Muscle layer of duodenum (tissue), 2 donors: ENCODE measurements at regions not wholly inside any gene's neighbourhood (a gene's known extent, or its start where the extent isn't known, plus 50 kb on each side); places are given as distances from the start of the nearest gene placed in this dataset.
"Not testable (repeated sequence)": the region's sequence is repeated elsewhere in the genome, so short reads cannot be mapped to it uniquely, and the experiment has no call there.

Experiments used
- H3K27ac ChIP-seq: one replicate; pipeline ENCODE4 v1.7.0; 2013; ENCODE audit warnings: mild to moderate bottlenecking, low read length
- H3K27me3 ChIP-seq: one replicate; pipeline ENCODE4 v1.7.0; 2013; ENCODE audit warnings: low read depth, mild to moderate bottlenecking, control low read depth, low read length
- H3K36me3 ChIP-seq, 2 donors: one replicate each; pipeline ENCODE4 v1.7.0; 2013; ENCODE audit warnings: low read length in 2 of 2, control low read depth in 1 of 2, mild to moderate bottlenecking in 1 of 2; ENCODE audit not compliant: insufficient read depth in 2 of 2, control insufficient read depth in 1 of 2
- H3K4me1 ChIP-seq, 2 donors: one replicate each; pipeline ENCODE4 v1.7.0; 2013; ENCODE audit warnings: low read length in 2 of 2, mild to moderate bottlenecking in 2 of 2, control low read depth in 1 of 2, moderate library complexity in 1 of 2; ENCODE audit not compliant: insufficient read depth in 2 of 2, control insufficient read depth in 1 of 2
- H3K4me3 ChIP-seq, 2 donors: one replicate each; pipeline ENCODE4 v1.7.0; 2013; ENCODE audit warnings: low read length in 2 of 2, low read depth in 1 of 2, mild to moderate bottlenecking in 1 of 2
- H3K9me3 ChIP-seq, 2 donors: one replicate each; pipeline ENCODE4 v1.7.0; 2013; ENCODE audit warnings: low read length in 2 of 2, control low read depth in 1 of 2, mild to moderate bottlenecking in 1 of 2; ENCODE audit not compliant: control insufficient read depth in 1 of 2
- donor health status: healthy.

GRCh38 chr5:125483609-125484008 lies 737.2 kb upstream of the ZNF608 start:
- Histone ChIP-seq H3K27ac (no peak overlapping the region), H3K9me3 (no peaks in the 10 kb centered on the region), H3K36me3 (no peaks in the 10 kb centered on the region), H3K4me1 (peaks cover 9 to 34% of the 10 kb centered on the region in 2 donors), H3K4me3 (no peak overlapping the region), H3K27me3 (no peaks in the 10 kb centered on the region)

GRCh38 chr5:125484272-125484741 lies 737.9 kb upstream of the ZNF608 start:
- Histone ChIP-seq H3K27ac (peak overlapping the region; percentile 70), H3K27me3 (no peaks in the 10 kb centered on the region), H3K36me3 (no peaks in the 10 kb centered on the region), H3K4me3 (peak overlapping the region in 1 of 2 donors; percentile 36), H3K9me3 (no peaks in the 10 kb centered on the region), H3K4me1 (peaks cover 9 to 34% of the 10 kb centered on the region in 2 donors)

DNA sequence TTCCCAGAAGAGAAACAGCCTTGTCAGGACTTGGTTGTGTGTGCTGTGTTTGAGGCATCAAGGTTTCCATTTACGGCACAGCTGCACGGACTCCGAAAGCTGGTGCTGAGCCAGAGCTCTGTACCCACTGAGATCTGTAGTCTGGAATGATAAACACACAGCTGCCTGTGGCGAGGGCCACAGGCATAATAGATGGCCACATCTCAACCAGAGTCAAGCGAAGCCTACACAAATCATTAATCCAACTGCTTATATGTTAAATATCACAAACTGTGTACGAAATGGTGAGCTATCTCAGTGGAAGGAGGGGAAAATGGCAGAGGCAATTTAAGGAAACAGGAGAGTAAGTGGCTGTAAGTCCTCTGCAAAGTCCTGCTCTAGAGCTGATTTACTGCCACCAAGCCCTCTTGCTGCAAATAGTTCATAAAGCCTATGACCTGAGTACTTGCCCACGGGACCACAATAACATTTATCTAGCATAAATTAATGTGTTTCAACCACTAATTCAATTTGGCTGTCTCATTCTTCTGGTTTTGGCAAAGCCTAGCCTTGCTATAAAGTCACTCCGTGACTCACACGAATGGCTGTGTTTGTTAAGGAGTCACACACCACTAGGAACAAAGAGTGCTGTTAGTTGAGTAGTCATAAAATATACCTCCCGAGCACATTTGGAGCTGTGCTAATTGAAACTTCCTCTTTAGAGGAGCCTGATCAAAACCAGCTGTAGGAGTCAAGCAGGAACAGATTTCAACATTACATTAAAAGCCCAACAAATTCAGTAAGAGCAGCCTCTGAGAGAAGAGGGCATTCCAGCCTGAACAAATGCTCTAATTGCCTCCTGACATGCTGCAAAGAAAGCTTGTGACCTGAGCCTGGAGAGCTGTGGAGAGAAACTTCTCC lies 738.6 kb upstream of the ZNF608 start:
- Histone ChIP-seq H3K4me1 (peaks cover 9 to 34% of the 10 kb centered on the region in 2 donors), H3K36me3 (no peaks in the 10 kb centered on the region), H3K27me3 (no peaks in the 10 kb centered on the region), H3K27ac (peak overlapping the region; percentile 92), H3K4me3 (peak overlapping the region; percentile 18 to 36), H3K9me3 (no peaks in the 10 kb centered on the region)

DNA sequence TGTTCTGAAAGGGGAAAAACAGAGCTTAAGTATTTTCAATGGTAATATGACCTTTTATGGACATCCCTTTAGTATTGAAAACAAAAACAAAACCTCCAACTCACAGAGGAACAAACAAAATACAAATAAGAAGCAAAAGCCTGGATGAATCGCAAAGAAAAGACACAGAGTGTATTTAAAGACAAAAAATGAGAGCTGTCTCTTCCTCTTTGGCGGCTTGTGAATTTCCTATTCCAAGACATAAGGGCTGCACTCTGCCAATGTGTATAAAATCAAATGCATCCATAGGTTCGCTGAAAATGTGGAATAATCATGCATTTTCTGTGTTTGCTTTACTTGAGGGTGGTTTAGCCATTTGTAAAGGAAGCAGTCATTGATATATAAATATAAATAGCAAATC lies 739.3 kb upstream of the ZNF608 start:
- H3K27ac ChIP-seq, result peak overlapping the region; percentile 92
- no peaks in the 10 kb centered on the region for H3K9me3 ChIP-seq
- peak overlapping the region in 1 of 2 donors; percentile 12 for H3K4me3 ChIP-seq
- H3K36me3 ChIP-seq, result no peaks in the 10 kb centered on the region
- H3K27me3 ChIP-seq, result no peaks in the 10 kb centered on the region
- peaks cover 9 to 34% of the 10 kb centered on the region in 2 donors for H3K4me1 ChIP-seq

DNA sequence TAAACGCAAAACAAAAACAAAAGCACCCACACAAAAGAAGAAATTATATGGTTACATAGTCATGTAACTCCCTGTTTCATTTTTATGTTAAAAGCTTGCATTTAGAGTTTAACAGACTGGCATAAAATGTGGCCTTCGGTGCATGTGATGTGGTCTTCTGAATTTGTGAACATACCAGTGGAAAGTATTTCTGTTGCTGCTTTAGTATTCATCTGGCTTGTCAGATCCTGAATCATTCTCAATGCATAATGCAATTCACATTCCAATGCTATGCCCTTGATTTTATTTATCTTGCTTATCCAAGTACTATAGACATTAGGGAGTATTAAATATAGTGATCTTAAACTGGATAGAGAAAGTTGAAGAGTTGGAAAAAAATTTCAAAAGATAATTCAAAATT lies 740.2 kb upstream of the ZNF608 start:
- no peaks in the 10 kb centered on the region for H3K27me3 ChIP-seq
- H3K4me1 ChIP-seq, result peaks cover 9 to 27% of the 10 kb centered on the region in 2 donors
- H3K4me3 ChIP-seq, result no peak overlapping the region
- H3K9me3 ChIP-seq, result no peaks in the 10 kb centered on the region
- no peaks in the 10 kb centered on the region for H3K36me3 ChIP-seq
- H3K27ac ChIP-seq, result no peak overlapping the region

- Histone ChIP-seq H3K4me3 (no peak overlapping the region), H3K9me3 (no peaks in the 10 kb centered on the region), H3K4me1 (peaks cover 9 to 27% of the 10 kb centered on the region in 2 donors), H3K27ac (no peak overlapping the region), H3K27me3 (no peaks in the 10 kb centered on the region), H3K36me3 (no peaks in the 10 kb centered on the region)
These were observed 740.8 kb upstream of the ZNF608 start for GRCh38 chr5:125487231-125487630.

DNA sequence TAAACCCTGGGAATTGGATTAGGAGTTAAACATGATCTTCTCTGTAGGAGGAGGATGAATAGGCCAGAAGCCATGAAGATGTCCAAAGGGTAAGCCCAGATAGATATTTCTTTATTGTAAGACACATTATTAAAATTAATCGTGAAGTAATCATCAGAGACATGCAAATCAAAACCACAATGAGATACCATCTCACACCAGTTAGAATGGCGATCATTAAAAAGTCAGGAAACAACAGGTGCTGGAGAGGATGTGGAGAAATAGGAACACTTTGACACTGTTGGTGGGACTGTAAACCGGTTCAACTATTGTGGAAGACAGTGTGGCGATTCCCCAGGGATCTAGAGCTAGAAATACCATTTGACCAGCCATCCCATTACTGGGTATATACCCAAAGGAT lies 741.2 kb upstream of the ZNF608 start:
- H3K4me3 ChIP-seq, H3K9me3 ChIP-seq, H3K27me3 ChIP-seq, H3K36me3 ChIP-seq, H3K27ac ChIP-seq: not testable (repeated sequence)
- peaks cover 9 to 27% of the 10 kb centered on the region in 2 donors for H3K4me1 ChIP-seq

GRCh38 chr5:125489146-125489545 lies 742.7 kb upstream of the ZNF608 start:
- H3K4me1 ChIP-seq, result peaks cover 9 to 23% of the 10 kb centered on the region in 2 donors
- no peak overlapping the region for H3K4me3 ChIP-seq
- no peaks in the 10 kb centered on the region for H3K27me3 ChIP-seq
- no peak overlapping the region for H3K27ac ChIP-seq
- H3K9me3 ChIP-seq, result peaks cover 0 to 3% of the 10 kb centered on the region in 2 donors
- H3K36me3 ChIP-seq, result no peaks in the 10 kb centered on the region

DNA sequence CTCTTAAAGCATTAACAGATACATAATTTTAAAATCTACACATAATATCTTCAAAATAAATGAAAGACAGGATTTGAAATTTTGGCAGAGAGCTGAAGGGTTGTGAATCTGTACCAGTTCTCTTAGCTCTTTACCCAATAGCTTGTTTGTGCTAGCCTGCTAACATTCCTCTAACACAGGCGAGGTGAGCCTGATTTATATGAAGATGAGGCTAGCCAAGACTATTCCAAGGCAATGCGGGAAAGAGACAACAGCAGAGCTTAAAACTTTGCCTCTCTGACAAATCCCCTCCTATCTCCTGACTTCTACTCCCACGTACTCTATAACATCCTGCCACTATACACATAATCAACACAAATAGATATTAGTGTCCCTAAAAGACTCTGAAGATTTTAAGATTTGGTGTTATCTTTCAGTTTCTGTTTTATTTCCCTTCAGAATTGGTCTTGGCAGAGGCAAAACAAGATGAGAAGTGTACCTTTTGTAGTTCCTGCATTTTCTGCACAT lies 745.6 kb upstream of the ZNF608 start:
- H3K27ac ChIP-seq, result no peak overlapping the region

GRCh38 chr5:125492977-125493376 lies 746.5 kb upstream of the ZNF608 start:
- Histone ChIP-seq H3K36me3 (no peaks in the 10 kb centered on the region), H3K9me3 (peaks cover 0 to 3% of the 10 kb centered on the region in 2 donors), H3K27ac (no peak overlapping the region), H3K27me3 (no peaks in the 10 kb centered on the region), H3K4me1 (no peaks in the 10 kb centered on the region), H3K4me3 (no peak overlapping the region)

More for the DNA sequence above, 745.6 kb upstream of the ZNF608 start:
- peak overlapping the region in 1 of 2 donors; percentile 26 for H3K4me3 ChIP-seq
- H3K27me3 ChIP-seq, result no peaks in the 10 kb centered on the region
- H3K9me3 ChIP-seq, result peaks cover 0 to 3% of the 10 kb centered on the region in 2 donors
- H3K4me1 ChIP-seq, result no peaks in the 10 kb centered on the region
- H3K36me3 ChIP-seq, result no peaks in the 10 kb centered on the region

DNA sequence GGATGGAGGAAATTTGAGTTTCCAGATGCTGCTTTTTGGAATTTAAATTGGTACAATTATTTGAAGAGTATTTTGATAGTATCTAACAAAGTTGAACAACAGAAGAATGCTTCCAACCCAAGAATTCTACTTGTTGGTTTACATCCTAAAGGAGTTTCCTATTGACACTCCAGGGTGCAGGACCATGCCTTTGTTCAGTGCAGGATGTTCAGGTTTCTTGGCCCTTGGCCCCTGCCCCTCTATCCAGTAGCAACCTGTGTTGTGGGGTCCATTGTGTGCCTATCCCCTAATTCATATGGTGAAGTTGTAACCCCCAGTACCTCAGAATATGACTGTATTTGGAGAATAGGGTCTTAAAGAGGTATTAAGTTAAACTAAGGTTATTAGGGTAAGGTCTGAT lies 750.0 kb upstream of the ZNF608 start:
- Histone ChIP-seq H3K4me3 (no peak overlapping the region), H3K27ac (no peak overlapping the region), H3K4me1 (no peaks in the 10 kb centered on the region), H3K36me3 (no peaks in the 10 kb centered on the region), H3K9me3 (peaks cover 0 to 3% of the 10 kb centered on the region in 2 donors), H3K27me3 (no peaks in the 10 kb centered on the region)
